Naive thymus-derived CD4-positive, alpha-beta T cell (primary cell): ENCODE measurements at regions not wholly inside any gene's neighbourhood (a gene's known extent, or its start where the extent isn't known, plus 50 kb on each side); places are given as distances from the start of the nearest gene placed in this dataset.

Experiments
- ATAC-seq: fragments of 150-1000 bp; cut with Tn5 transposase; 2 replicates; pipeline ENCODE4 v1.10.0; 2021; ENCODE audit warnings: mild to moderate bottlenecking, moderate library complexity
- CTCF ChIA-PET: fragments of 350-600 bp; sonication (Branson Sonifier 250); formaldehyde crosslinking; loops from one replicate; lab custom pipeline; 2021; ENCODE audit warnings: antibody characterized with exemption; lab: Charles Lee
- POLR2A ChIA-PET: fragments of 350-600 bp; sonication (Branson Sonifier 250); formaldehyde crosslinking; loops from one replicate; lab custom pipeline; 2021; ENCODE audit warnings: antibody characterized with exemption, inconsistent platforms; lab: Charles Lee
- DNase-seq, 9 donors: peaks; one replicate each; pipeline versions ENCODE4 v3.0.0 to v3.0.0-alpha.2; 2020 to 2022; ENCODE audit warnings: mixed read lengths in 1 of 9
- H3K27ac ChIP-seq: one replicate; pipeline ENCODE4 v1.7.0; 2013; ENCODE audit warnings: mild to moderate bottlenecking, low read depth, low read length, moderate library complexity
- H3K27me3 ChIP-seq, 2 donors: one replicate each; pipeline ENCODE4 v1.7.0; 2013; ENCODE audit warnings: low read length in 2 of 2, mild to moderate bottlenecking in 2 of 2, moderate library complexity in 2 of 2; ENCODE audit not compliant: control insufficient read depth in 2 of 2, insufficient read depth in 2 of 2
- H3K36me3 ChIP-seq, 3 experiments: 1 replicate in 2 of 3; 2 replicates in 1 of 3; pipeline ENCODE4 v1.7.0; 2013; ENCODE audit warnings: low read length in 3 of 3, mild to moderate bottlenecking in 3 of 3, moderate library complexity in 1 of 3; ENCODE audit not compliant: insufficient read depth in 3 of 3, control insufficient read depth in 2 of 3
- H3K4me1 ChIP-seq, 2 donors: one replicate each; pipeline ENCODE4 v1.7.0; 2013; ENCODE audit warnings: low read length in 2 of 2, mild to moderate bottlenecking in 2 of 2, moderate library complexity in 1 of 2; ENCODE audit not compliant: control insufficient read depth in 2 of 2, insufficient read depth in 2 of 2
- H3K4me3 ChIP-seq: 2 replicates; pipeline ENCODE4 v1.7.0; 2013; ENCODE audit warnings: mild to moderate bottlenecking, low read length
- H3K9me3 ChIP-seq, 3 experiments: 1 replicate in 2 of 3; 2 replicates in 1 of 3; pipeline ENCODE4 v1.7.0; 2013; ENCODE audit warnings: low read length in 3 of 3; ENCODE audit not compliant: control insufficient read depth in 2 of 3
- H3K27ac Mint-ChIP-seq, 9 donors: one replicate each; pipeline ENCODE4 v1.8.0; 2020 to 2022; ENCODE audit warnings: mixed read lengths in 9 of 9, mild to moderate bottlenecking in 8 of 9, moderate library complexity in 5 of 9, inconsistent platforms in 2 of 9
- H3K27me3 Mint-ChIP-seq, 5 donors: one replicate each; pipeline ENCODE4 v1.8.0; 2021 to 2022; ENCODE audit warnings: mixed read lengths in 5 of 5, mild to moderate bottlenecking in 1 of 5
- H3K36me3 Mint-ChIP-seq, 5 donors: one replicate each; pipeline ENCODE4 v1.8.0; 2020 to 2022; ENCODE audit warnings: mixed read lengths in 5 of 5, mild to moderate bottlenecking in 3 of 5, inconsistent platforms in 1 of 5
- H3K4me1 Mint-ChIP-seq, 7 donors: one replicate each; pipeline ENCODE4 v1.8.0; 2020 to 2022; ENCODE audit warnings: mixed read lengths in 7 of 7, mild to moderate bottlenecking in 3 of 7, inconsistent platforms in 1 of 7
- H3K4me3 Mint-ChIP-seq, 10 donors: one replicate each; pipeline ENCODE4 v1.8.0; 2020 to 2022; ENCODE audit warnings: mild to moderate bottlenecking in 10 of 10, mixed read lengths in 10 of 10, moderate library complexity in 6 of 10, inconsistent platforms in 2 of 10
- H3K9me3 Mint-ChIP-seq, 11 donors: one replicate each; pipeline ENCODE4 v1.8.0; 2020 to 2022; ENCODE audit warnings: mixed read lengths in 11 of 11, mild to moderate bottlenecking in 4 of 11, inconsistent platforms in 1 of 11, moderate library complexity in 1 of 11
- intact Hi-C, 2 donors: fragments of 100-400 bp; cut with micrococcal nuclease; formaldehyde crosslinking; loops; one replicate each; pipeline ENCODE4 v1.15.1; 2023

DNA sequence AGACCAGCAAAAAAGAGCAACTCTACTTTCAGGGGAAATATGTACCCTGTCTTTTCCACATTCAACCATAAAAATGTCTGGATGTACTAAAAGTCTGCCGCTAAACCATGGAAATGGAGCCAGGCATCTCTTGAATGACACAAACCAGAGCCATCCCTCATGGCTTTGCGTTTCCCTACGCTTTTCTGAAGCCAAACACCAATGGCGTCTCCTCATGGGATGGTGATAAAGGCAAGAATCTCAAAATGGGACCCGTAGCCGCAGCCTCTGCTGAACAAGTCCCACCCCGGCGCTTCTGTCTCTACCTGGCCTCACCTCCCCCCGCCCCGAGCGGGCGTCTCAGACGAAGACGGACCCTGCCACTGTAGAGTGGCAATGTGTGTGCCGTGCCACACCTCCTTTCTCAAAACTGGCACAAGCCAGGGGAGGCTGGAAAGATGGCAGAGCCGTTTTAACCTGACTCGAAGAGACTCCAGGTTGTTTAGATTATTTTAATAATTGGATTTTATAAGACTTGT is 80.3 kb upstream of the AFDN start:
- peaks cover 0 to under 1% (median 0%) of the 10 kb centered on the region in 7 donors for H3K4me1 Mint-ChIP-seq
- Histone ChIP-seq H3K9me3 (no peaks in the 10 kb centered on the region), H3K4me3 (no peak overlapping the region), H3K27ac (no peak overlapping the region), H3K27me3 (no peaks in the 10 kb centered on the region), H3K4me1 (no peaks in the 10 kb centered on the region), H3K36me3 (no peaks in the 10 kb centered on the region)
- H3K27me3 Mint-ChIP-seq: peaks cover 0 to 13% (median 8%) of the 10 kb centered on the region in 5 donors
- ChIA-PET POLR2A (no interaction called here), CTCF (no interaction called here)
- intact Hi-C loops: no loop called here
- no peak overlapping the region for H3K27ac Mint-ChIP-seq
- H3K36me3 Mint-ChIP-seq: no peaks in the 10 kb centered on the region
- no peak for DNase-seq
- no peak for ATAC-seq
- H3K9me3 Mint-ChIP-seq: peaks cover 0 to 3% (median 0%) of the 10 kb centered on the region in 11 donors
- H3K4me3 Mint-ChIP-seq: no peak overlapping the region

DNA sequence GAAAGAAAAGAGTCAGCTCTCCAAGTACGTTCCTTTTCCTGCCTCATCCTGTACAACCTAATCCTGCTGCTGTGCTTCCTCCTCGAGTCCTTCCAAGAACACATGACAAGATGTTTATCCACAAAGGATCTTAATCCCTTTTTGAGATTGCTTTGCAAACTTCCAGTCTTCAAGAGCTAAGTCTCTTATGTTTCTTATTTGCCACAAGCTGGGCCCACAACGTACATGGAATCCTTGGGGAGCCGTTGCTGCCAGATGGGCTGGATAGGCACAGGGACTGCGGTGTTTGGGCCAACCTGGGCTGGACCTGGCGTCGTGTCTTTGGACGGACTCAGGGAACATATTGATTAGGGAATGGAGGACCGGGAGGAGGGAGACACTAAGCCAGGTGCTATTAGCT is 79.7 kb upstream of the AFDN start:
- no peaks in the 10 kb centered on the region for H3K36me3 ChIP-seq
- ATAC-seq: no peak
- H3K4me3 ChIP-seq: no peak overlapping the region
- intact Hi-C loops: no loop called here
- no peaks in the 10 kb centered on the region for H3K36me3 Mint-ChIP-seq
- H3K9me3 ChIP-seq: no peaks in the 10 kb centered on the region
- H3K4me1 ChIP-seq: no peaks in the 10 kb centered on the region
- DNase-seq: no peak
- no peak overlapping the region for H3K27ac Mint-ChIP-seq
- POLR2A ChIA-PET: no interaction called here
- no peak overlapping the region for H3K4me3 Mint-ChIP-seq
- peaks cover 0 to 15% (median 10%) of the 10 kb centered on the region in 5 donors for H3K27me3 Mint-ChIP-seq
- no peaks in the 10 kb centered on the region for H3K27me3 ChIP-seq
- CTCF ChIA-PET: no interaction called here
- peaks cover 0 to 2% (median 0%) of the 10 kb centered on the region in 7 donors for H3K4me1 Mint-ChIP-seq
- peaks cover 0 to 3% (median 0%) of the 10 kb centered on the region in 11 donors for H3K9me3 Mint-ChIP-seq
- H3K27ac ChIP-seq: no peak overlapping the region

DNA sequence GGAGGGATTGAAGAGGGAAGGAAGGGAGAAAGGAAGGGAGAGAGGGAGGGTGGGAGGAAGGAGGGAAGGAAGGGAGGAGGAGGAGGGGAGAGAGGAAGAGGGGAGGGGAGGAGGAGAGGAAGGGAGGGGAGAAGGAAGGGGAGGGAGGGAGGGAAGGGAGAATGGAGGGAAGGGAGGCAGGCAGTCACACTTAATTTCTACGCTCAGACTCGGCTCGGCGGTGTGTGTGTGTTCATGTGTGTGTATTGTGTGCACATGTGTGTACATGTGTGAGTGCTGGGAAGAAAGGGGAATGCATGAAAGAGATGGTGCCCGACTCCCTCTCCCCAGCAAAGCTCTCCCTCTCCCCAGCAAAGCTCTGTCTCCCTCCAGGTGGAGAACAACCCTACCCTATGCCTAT is 79.1 kb upstream of the AFDN start:
- H3K36me3 ChIP-seq: no peaks in the 10 kb centered on the region
- H3K4me1 ChIP-seq: no peaks in the 10 kb centered on the region
- no peak for DNase-seq
- H3K4me3 Mint-ChIP-seq: no peak overlapping the region
- no peak overlapping the region for H3K4me3 ChIP-seq
- intact Hi-C loops: no loop called here
- ATAC-seq: no peak
- H3K9me3 Mint-ChIP-seq: peaks cover 0 to 3% (median 0%) of the 10 kb centered on the region in 11 donors
- H3K27ac ChIP-seq: no peak overlapping the region
- no peaks in the 10 kb centered on the region for H3K36me3 Mint-ChIP-seq
- ChIA-PET POLR2A (no interaction called here), CTCF (no interaction called here)
- H3K27me3 Mint-ChIP-seq: peaks cover 0 to 18% (median 12%) of the 10 kb centered on the region in 5 donors
- no peaks in the 10 kb centered on the region for H3K9me3 ChIP-seq
- H3K4me1 Mint-ChIP-seq: peaks cover 0 to 2% (median 0%) of the 10 kb centered on the region in 7 donors
- H3K27me3 ChIP-seq: no peaks in the 10 kb centered on the region
- no peak overlapping the region for H3K27ac Mint-ChIP-seq

DNA sequence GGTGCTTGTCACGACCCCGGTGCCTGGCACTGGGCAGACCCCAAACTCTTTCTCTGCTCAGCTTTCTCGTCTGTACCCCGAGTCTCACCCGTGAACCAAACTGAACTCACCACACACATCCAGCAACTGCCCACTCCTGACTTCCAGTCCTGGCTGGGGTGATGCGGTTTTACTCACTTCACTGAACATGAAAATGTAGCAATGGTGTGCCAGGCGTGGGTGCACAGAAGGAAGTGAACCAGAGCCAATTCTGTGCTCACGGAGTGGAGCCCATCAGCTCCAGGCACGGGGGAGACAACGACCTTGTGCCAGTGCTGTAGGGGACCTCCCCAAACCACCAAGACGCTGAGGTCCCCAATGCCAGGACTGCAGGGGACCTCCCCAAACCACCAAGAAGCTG is 78.7 kb upstream of the AFDN start:
- ATAC-seq (no peak), DNase-seq (no peak)
- ChIA-PET CTCF (no interaction called here), POLR2A (no interaction called here)
- no peaks in the 10 kb centered on the region for H3K36me3 ChIP-seq
- Mint-ChIP-seq H3K36me3 (no peaks in the 10 kb centered on the region), H3K27me3 (peaks cover 0 to 18% (median 9%) of the 10 kb centered on the region in 5 donors), H3K27ac (no peak overlapping the region), H3K4me3 (no peak overlapping the region), H3K4me1 (peaks cover 0 to 2% (median 0%) of the 10 kb centered on the region in 7 donors), H3K9me3 (peaks cover 0 to 3% (median 0%) of the 10 kb centered on the region in 11 donors)
- no peaks in the 10 kb centered on the region for H3K9me3 ChIP-seq
- intact Hi-C loops: no loop called here
- H3K4me3 ChIP-seq: no peak overlapping the region
- H3K27ac ChIP-seq: no peak overlapping the region
- H3K4me1 ChIP-seq: no peaks in the 10 kb centered on the region
- H3K27me3 ChIP-seq: no peaks in the 10 kb centered on the region

DNA sequence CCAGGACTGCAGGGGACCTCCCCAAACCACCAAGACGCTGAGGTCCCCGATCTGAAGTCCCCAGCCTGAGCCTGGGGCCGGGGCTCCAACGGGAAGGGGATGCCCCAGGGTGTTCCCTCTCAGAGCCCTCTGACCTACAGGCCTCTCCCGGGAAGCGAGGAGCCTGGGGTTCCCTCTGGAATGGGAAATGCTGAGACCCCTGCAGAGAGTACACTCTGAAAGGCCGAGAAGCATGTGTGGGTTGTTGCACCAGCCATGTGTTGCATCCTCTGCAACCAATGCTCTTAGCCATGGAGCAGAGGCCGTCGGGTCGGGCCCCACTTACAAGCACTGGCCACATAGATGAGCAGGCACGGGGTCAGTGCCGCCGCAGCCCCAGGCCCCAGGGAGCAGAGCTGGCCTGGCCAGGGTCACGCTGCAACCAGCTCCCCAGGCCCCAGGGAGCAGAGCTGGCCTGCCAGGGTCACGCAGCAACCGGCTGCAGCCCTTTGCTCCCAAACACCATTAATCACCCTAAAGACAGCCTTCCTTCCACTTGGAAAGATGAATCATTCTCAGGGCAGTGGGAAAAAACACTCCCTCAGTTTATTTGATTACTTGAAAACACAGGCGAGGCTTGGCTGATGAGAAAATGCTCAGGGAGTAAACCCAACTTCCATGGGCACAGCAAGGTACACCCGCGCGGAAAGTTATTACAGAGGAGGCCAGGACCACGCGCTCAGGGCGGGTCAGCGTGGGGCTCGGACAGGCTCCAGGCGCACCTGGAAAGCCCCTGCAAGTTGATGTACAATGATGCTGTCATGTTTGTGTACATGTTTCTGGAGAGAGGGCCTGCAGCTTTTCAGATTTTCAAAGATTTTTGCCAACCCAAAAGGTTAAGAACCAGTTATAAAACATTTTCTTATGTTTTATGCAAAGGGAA is 78.0 kb upstream of the AFDN start:
- intact Hi-C loops: no loop called here
- H3K4me3 Mint-ChIP-seq: no peak overlapping the region
- ATAC-seq (no peak), DNase-seq (no peak)
- Histone ChIP-seq H3K9me3 (no peaks in the 10 kb centered on the region), H3K4me1 (no peaks in the 10 kb centered on the region), H3K27ac (no peak overlapping the region), H3K27me3 (no peaks in the 10 kb centered on the region), H3K4me3 (no peak overlapping the region), H3K36me3 (no peaks in the 10 kb centered on the region)
- POLR2A ChIA-PET: no interaction called here
- peaks cover 0 to 3% (median 0%) of the 10 kb centered on the region in 11 donors for H3K9me3 Mint-ChIP-seq
- H3K27me3 Mint-ChIP-seq: peaks cover 0 to 18% (median 11%) of the 10 kb centered on the region in 5 donors
- H3K4me1 Mint-ChIP-seq: peaks cover 0 to 2% (median 0%) of the 10 kb centered on the region in 7 donors
- CTCF ChIA-PET: no interaction called here
- H3K27ac Mint-ChIP-seq: no peak overlapping the region
- no peaks in the 10 kb centered on the region for H3K36me3 Mint-ChIP-seq

DNA sequence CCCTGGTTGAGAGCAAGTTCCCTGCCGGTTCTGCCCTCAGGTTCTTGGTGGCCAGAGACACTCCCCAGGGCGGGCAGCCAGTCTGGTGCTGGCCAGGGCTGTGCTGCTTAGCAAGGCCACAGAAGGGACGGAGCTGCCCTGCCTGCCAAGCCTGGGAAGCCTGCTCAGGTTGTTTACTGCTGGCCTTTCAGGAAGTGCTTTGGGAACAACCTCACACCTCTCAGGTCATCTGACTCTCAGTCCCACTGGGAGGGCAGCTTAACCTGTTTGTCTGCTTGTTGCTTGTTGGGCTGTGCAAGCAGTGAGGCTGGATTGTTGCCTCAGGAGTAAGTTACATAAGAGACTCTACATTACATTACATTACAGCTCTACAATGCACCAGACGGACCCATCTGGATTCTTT is 75.8 kb upstream of the AFDN start:
- no peak overlapping the region for H3K27ac ChIP-seq
- no peaks in the 10 kb centered on the region for H3K27me3 ChIP-seq
- ChIA-PET CTCF (no interaction called here), POLR2A (no interaction called here)
- H3K4me1 Mint-ChIP-seq: peaks cover 0 to 2% (median 0%) of the 10 kb centered on the region in 7 donors
- H3K9me3 ChIP-seq: no peaks in the 10 kb centered on the region
- H3K4me1 ChIP-seq: no peaks in the 10 kb centered on the region
- peaks cover 0 to 19% (median 14%) of the 10 kb centered on the region in 5 donors for H3K27me3 Mint-ChIP-seq
- H3K4me3 ChIP-seq: no peak overlapping the region
- H3K36me3 Mint-ChIP-seq: no peaks in the 10 kb centered on the region
- H3K36me3 ChIP-seq: no peaks in the 10 kb centered on the region
- no peak overlapping the region for H3K27ac Mint-ChIP-seq
- H3K4me3 Mint-ChIP-seq: no peak overlapping the region
- no peak for DNase-seq
- no peak for ATAC-seq
- H3K9me3 Mint-ChIP-seq: peaks cover 0 to 3% (median 0%) of the 10 kb centered on the region in 11 donors
- intact Hi-C loops: no loop called here
